Uterus (tissue), 3 donors: ENCODE measurements at regions not wholly inside any gene's neighbourhood (a gene's known extent, or its start where the extent isn't known, plus 50 kb on each side); places are given as distances from the start of the nearest gene placed in this dataset.

Experiments used
- DNase-seq, 2 donors: peaks; one replicate each; pipeline ENCODE4 v3.0.0-alpha.2; 2019 to 2020
- H3K27ac ChIP-seq, 2 donors: fragments of 200-600 bp; sonication (generic); 1 replicate in 1 of 2; 2 replicates in 1 of 2; pipeline ENCODE4 v1.5.1; 2016 to 2018
- H3K27me3 ChIP-seq, 2 donors: fragments of 200-600 bp; sonication (generic); one replicate each; pipeline ENCODE4 v1.5.1; 2018 to 2019; ENCODE audit warnings: control low read depth in 1 of 2
- H3K36me3 ChIP-seq, 2 donors: fragments of 200-600 bp; sonication (generic); one replicate each; pipeline ENCODE4 v1.5.1; 2019; ENCODE audit warnings: control low read depth in 1 of 2
- H3K4me1 ChIP-seq, 2 donors: fragments of 200-600 bp; sonication (generic); one replicate each; pipeline ENCODE4 v1.5.1; 2018 to 2019; ENCODE audit warnings: control low read depth in 1 of 2
- H3K4me3 ChIP-seq, 2 donors: fragments of 200-600 bp; sonication (generic); 1 replicate in 1 of 2; 2 replicates in 1 of 2; pipeline ENCODE4 v1.5.1; 2018 to 2019; ENCODE audit warnings: mild to moderate bottlenecking in 1 of 2
- H3K9me3 ChIP-seq, 2 donors: fragments of 200-600 bp; sonication (generic); one replicate each; pipeline ENCODE4 v1.5.1; 2019; ENCODE audit warnings: control low read depth in 1 of 2
- POLR2A ChIP-seq, 2 donors: fragments of 450-650 bp; IDR thresholded peaks; one replicate each; pipeline ENCODE4 v1.6.1; 2016; ENCODE audit warnings: antibody characterized with exemption in 2 of 2, mild to moderate bottlenecking in 1 of 2, moderate library complexity in 1 of 2
- intact Hi-C: fragments of 100-400 bp; cut with DNase I; formaldehyde crosslinking; loops from one replicate; pipeline ENCODE4 v1.15.1; 2023; ENCODE audit warnings: low total_unique reads
- TF ChIP-seq, protein P1 (sequence below), 4 experiments: fragments of 200-600 bp in 2 of 4; fragments of 450-650 bp in 2 of 4; sonication (generic) in 2 of 4; IDR thresholded peaks; one replicate each; pipeline ENCODE4 v1.5.1; 2016 to 2019; ENCODE audit warnings: antibody characterized with exemption in 4 of 4, mild to moderate bottlenecking in 2 of 4, moderate library complexity in 1 of 4
- donor health status: DM: yes; HTN: yes; CAD: no.

DNA sequence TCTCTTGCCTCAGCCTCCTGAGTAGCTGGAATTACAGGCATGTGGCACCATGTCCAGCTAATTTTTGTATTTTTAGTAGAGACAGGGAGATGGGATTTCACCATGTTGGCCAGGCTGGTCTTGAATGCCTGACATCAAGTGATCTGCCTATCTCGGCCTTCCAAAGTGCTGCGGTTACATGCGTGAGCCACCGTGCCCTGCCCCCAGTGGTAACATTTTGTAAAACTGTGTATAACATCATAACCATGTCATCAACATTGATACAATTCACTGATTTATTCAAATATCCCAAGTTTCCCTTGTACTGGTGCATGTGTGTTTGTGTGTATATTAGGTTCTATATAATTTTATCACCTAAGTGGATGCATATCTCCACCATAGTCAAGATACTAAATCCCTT is 70.0 kb downstream of the PDCL3 start:
- TF ChIP-seq, protein P1, sequence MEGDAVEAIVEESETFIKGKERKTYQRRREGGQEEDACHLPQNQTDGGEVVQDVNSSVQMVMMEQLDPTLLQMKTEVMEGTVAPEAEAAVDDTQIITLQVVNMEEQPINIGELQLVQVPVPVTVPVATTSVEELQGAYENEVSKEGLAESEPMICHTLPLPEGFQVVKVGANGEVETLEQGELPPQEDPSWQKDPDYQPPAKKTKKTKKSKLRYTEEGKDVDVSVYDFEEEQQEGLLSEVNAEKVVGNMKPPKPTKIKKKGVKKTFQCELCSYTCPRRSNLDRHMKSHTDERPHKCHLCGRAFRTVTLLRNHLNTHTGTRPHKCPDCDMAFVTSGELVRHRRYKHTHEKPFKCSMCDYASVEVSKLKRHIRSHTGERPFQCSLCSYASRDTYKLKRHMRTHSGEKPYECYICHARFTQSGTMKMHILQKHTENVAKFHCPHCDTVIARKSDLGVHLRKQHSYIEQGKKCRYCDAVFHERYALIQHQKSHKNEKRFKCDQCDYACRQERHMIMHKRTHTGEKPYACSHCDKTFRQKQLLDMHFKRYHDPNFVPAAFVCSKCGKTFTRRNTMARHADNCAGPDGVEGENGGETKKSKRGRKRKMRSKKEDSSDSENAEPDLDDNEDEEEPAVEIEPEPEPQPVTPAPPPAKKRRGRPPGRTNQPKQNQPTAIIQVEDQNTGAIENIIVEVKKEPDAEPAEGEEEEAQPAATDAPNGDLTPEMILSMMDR (IDR thresholded peaks at IDR 0.05) = no peak
- no peak for TF ChIP-seq POLR2A (IDR thresholded peaks at IDR 0.05)
- H3K36me3 ChIP-seq = no peaks in the 10 kb centered on the region
- H3K9me3 ChIP-seq = no peaks in the 10 kb centered on the region
- DNase-seq = no peak
- no peak overlapping the region for H3K4me3 ChIP-seq
- no peak overlapping the region for H3K27ac ChIP-seq
- no peaks in the 10 kb centered on the region for H3K27me3 ChIP-seq
- intact Hi-C loops = no loop called here
- no peaks in the 10 kb centered on the region for H3K4me1 ChIP-seq

DNA sequence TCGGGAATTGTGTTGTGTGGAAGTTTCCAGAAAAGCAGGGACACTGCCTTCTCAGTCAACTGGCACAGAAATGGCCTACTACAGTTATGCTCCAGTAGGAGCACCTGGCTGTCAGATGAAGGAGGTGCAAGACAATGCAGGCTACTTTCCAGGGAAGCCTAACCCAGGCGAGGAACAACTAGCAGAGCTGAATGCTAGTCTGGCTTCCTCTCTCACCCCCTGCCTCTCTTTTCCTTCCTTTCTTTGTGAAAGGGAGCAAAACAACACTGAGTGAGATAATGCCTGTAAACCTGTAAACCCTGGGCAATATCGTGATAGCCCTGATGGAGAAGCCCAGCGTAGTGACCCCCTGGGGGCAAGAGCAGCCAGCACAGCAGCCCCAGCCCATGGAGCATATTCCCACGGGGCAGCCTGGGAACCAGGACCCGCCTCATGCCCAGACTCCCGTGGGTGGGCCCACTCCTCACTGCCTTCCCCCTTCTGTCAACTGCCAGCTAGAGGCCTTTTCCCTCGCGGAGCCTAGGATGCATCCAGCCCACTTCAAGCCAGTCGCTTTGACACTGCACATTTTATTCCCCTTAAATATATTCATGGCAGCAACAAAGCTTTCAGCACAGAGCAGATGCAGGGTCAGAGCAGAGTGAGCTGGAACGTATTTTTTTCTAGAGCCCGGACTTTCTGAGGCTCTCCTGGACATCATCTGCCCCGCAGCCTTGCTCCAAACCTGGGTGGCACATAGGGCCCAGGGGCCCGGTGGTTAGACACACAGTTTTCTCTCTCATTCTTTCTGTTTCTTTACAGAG is 77.0 kb downstream of the PDCL3 start:
- no peaks in the 10 kb centered on the region for H3K4me1 ChIP-seq
- H3K36me3 ChIP-seq = no peaks in the 10 kb centered on the region
- H3K4me3 ChIP-seq = no peak overlapping the region
- intact Hi-C loops = no loop called here
- no peak overlapping the region for H3K27ac ChIP-seq
- H3K27me3 ChIP-seq = no peaks in the 10 kb centered on the region
- no peak for DNase-seq
- H3K9me3 ChIP-seq = no peaks in the 10 kb centered on the region
- TF ChIP-seq POLR2A (IDR thresholded peaks at IDR 0.05) = no peak
- TF ChIP-seq, protein P1 (IDR thresholded peaks at IDR 0.05) = no peak

DNA sequence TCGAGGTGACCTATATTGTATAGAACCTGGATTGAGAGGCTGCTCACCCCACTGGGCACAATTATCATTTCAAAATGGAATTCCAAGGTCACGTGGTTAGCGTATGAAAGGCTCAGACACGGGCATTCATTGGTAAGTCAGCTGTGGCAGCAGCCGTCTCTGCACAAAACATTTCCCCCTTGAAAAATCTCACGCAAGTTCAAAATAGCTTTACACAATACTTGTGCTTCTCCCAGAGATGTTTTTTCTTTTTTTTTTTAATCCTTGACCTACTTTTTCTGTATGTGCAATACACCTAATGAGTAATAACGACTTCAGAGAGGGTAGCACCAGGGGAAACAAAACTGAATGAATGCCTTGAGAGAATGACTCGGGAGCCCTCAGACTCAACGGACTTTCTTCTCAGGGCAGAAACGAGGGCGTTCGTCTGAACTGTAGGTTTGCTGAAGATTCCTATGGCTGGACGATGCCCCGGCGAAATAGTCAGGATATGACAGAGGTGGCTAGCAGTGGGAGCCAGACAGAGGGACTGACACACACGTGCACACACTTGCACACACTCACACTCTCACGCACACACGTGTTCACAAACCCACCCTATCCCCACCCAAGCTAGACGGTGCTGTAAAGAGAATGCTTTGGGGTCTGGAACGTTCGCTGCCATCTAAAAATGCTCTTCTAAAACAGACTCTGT is 77.8 kb downstream of the PDCL3 start:
- no peak overlapping the region for H3K4me3 ChIP-seq
- no peak for DNase-seq
- H3K36me3 ChIP-seq = no peaks in the 10 kb centered on the region
- no peaks in the 10 kb centered on the region for H3K27me3 ChIP-seq
- no peak for TF ChIP-seq POLR2A (IDR thresholded peaks at IDR 0.05)
- TF ChIP-seq, protein P1 (IDR thresholded peaks at IDR 0.05) = no peak
- no peaks in the 10 kb centered on the region for H3K4me1 ChIP-seq
- no peaks in the 10 kb centered on the region for H3K9me3 ChIP-seq
- intact Hi-C loops = no loop called here
- no peak overlapping the region for H3K27ac ChIP-seq

DNA sequence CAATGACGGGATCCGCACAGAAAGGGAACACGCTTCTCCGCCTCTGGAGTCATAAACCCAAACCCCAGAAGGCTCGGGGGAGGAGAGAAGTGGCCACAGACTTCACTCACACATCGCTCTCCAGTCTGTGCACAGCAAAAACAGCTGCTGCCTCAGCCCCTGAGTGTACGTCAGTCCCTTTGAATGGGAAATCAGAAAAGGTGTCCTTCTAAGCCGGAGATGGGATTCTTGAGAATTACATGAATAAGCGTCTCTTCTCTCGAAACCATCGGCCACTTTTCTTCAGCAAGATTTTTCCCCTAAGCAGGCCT is 78.3 kb downstream of the PDCL3 start:
- Histone ChIP-seq H3K4me3 (no peak overlapping the region), H3K27ac (no peak overlapping the region), H3K27me3 (no peaks in the 10 kb centered on the region), H3K36me3 (no peaks in the 10 kb centered on the region), H3K4me1 (no peaks in the 10 kb centered on the region), H3K9me3 (no peaks in the 10 kb centered on the region)
- TF ChIP-seq POLR2A (IDR thresholded peaks at IDR 0.05) = no peak
- TF ChIP-seq, protein P1 (IDR thresholded peaks at IDR 0.05) = no peak
- intact Hi-C loops = no loop called here
- no peak for DNase-seq

DNA sequence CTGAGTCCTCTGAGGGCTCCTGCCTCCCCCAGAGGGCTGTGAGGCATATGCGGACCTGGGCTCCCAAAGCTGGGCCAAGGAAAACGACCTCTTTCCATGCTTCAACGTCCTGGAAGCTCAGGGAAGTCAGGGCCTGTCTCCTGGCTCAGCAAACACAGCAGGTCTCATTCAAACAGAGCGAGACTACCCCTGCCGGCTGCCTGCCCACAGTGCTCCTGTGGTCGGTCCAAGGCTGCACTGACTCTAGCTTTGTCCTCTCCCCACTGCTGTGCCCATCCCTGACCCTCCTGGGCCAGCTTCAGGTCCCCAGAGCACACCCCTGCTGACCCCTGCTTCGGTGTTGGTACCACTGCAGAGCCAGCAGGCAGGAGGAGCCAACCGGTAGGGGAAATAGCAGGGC is 79.6 kb downstream of the PDCL3 start:
- H3K27ac ChIP-seq = no peak overlapping the region
- intact Hi-C loops = no loop called here
- DNase-seq = no peak
- no peaks in the 10 kb centered on the region for H3K27me3 ChIP-seq
- no peaks in the 10 kb centered on the region for H3K9me3 ChIP-seq
- H3K36me3 ChIP-seq = no peaks in the 10 kb centered on the region
- H3K4me1 ChIP-seq = no peaks in the 10 kb centered on the region
- TF ChIP-seq, protein P1 (IDR thresholded peaks at IDR 0.05) = no peak
- no peak for TF ChIP-seq POLR2A (IDR thresholded peaks at IDR 0.05)
- no peak overlapping the region for H3K4me3 ChIP-seq
